ENCODE measurements at regions not wholly inside any gene's neighbourhood (a gene's known extent, or its start where the extent isn't known, plus 50 kb on each side); places are given as distances from the start of the nearest gene placed in this dataset.

DNA sequence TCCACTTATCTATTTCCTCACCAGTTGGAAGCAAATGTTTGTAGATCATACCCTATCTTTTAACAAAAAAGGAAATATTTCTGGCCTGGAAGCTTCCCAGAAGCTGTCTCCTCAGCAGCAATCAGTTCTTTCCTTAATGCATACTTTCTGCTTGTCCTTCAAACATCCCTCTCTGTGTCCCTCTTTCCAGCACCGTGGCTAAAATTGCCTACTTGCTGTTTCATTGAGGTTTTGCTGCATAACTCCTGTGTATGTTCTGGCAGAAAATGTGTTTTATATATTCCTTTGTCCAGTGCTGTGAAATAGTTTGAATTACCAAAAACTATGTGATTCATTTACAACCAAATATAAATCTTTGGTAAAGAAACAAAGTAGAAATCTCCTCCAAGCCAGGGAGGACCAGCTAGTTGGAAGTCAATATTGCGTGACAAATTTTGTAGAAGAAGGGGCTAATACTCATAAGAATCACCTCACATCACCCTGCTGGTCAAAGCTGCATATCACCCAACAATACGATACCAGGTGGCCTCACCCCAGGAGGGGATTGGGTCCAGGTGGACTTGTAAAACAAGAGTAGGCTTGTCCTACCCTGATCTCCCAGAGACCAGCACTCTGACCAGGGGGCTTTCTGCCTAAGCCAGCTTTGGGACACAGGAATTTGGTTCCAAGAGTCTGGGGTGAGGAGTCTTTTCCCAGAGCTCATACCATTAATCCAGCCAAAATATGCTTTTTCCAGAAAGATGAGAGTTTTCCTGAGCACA is 198.4 kb upstream of the SNX2 start:
- Mint-ChIP-seq H3K27me3 (peaks cover 3% of the 10 kb centered on the region), H3K4me3 (no peak overlapping the region), H3K36me3 (peaks cover 1% of the 10 kb centered on the region), H3K4me1 (peaks cover 0 to 8% (median 5%) of the 10 kb centered on the region in 3 donors), H3K27ac (no peak overlapping the region), H3K9me3 (peaks cover 0 to 2% (median 0%) of the 10 kb centered on the region in 3 donors)

DNA sequence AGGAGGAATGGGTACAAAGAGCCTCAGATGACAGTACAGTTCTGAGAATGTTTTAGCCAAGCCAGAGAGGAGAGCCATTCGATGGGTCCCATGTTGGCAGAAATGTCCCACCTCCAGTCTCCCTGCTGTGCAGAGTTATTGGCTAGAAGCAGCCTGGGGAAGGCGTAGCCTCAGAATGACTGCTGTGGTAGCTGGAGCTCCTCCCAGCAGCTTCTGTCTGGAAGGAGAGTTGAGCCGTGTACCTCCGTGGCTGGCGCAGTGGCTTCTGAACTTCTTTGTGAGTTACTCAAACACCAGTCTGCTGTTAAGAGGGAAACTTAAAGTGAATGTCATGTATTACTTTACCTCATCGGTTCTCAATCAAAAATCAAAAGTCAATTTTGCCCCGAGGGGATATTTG is 193.3 kb upstream of the SNX2 start:
- Mint-ChIP-seq H3K9me3 (peaks cover 0 to 4% (median 0%) of the 10 kb centered on the region in 3 donors), H3K36me3 (peaks cover 1% of the 10 kb centered on the region), H3K4me1 (peaks cover 4 to 26% (median 20%) of the 10 kb centered on the region in 3 donors), H3K27me3 (peaks cover 10% of the 10 kb centered on the region), H3K4me3 (no peak overlapping the region), H3K27ac (no peak overlapping the region)

DNA sequence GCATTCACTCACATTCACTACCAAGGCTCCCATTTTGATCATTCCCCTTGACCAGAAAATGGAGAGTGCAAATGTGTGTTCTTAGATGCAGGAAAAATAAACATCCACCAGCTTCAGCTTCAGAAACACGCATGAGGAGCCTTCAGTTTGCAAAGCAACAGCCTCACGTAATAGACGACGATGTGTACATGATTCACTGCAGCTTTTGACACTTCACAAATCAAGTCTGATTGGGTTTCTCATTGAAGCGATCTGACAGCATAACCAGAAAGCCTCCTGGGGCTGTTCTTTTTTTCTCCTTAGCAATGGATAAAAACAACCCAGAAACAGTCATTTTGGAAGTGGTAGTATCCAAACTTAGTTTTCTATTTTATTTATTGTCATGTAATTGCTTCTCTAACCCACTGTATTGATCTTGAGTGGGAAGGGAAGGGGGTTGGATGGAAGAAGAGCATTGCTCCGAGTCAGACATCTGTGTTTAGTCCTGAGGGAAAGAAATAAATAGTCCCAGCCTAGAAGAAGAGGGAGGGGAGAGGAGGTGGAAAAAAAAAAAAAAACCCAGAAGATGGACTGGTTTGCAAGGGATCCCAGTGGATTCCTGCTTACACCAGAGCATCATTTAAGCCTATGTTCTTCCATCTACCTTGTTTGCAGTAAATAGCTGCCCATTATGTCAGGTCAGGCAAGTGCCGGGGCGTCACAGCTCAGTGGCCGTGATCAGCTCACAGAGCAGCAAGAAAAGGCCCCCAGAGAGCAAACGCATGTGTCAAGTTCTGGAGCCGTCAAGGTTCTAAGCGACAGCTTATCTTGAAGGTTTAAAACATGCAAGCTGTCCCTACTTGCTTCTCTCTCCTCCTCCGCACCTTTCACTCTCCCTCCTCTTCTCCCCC is 190.2 kb upstream of the SNX2 start:
- Mint-ChIP-seq H3K27me3 (peaks cover 7% of the 10 kb centered on the region), H3K4me3 (peak overlapping the region in 3 of 4 donors; percentile 39 to 81 (median 72)), H3K4me1 (peaks cover 4 to 29% (median 20%) of the 10 kb centered on the region in 3 donors), H3K27ac (no peak overlapping the region), H3K9me3 (peaks cover 0 to 3% (median 0%) of the 10 kb centered on the region in 3 donors), H3K36me3 (peaks cover 1% of the 10 kb centered on the region)

DNA sequence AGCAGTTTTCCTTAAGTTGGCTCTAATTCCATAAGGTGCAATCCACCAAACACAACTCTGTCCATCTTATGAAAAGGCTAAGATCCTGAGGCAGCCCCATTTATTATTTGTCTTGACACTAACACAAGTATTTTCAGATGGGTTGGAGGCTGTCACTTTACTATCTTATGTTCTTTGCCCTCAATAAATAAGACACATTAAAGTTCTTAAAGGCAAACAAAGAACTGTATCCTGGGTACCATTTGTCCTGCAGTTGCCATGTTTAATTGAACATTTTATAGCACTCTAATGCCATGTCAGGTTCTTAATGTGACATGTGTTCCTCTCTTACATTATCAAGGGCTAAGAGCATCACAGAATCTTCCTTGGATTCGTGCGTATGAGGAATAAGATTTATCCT is 189.5 kb upstream of the SNX2 start:
- Mint-ChIP-seq H3K27me3 (peaks cover 7% of the 10 kb centered on the region), H3K4me3 (peak overlapping the region in 1 of 4 donors; percentile 72), H3K27ac (no peak overlapping the region), H3K9me3 (peaks cover 0 to 2% (median 0%) of the 10 kb centered on the region in 3 donors), H3K4me1 (peaks cover 4 to 27% (median 18%) of the 10 kb centered on the region in 3 donors), H3K36me3 (peaks cover 1% of the 10 kb centered on the region)

DNA sequence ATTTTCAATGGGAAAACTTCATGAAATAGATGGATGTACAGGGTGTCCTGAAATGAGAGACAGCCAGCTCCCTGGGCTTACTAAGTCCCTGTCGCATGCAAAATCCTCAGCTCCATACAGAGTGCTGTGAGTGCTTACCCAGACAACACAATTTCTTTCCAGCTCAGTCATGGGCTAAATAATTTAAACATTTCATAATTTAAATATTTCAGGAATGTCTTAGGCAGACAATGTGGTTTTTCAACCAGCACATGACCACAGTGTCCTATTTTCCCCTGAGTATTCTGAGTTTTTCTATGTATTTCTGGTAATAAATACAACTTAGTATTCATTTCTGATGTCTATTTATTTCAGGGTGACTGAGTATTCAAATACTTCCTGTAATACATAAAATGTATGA is 188.5 kb upstream of the SNX2 start:
- Mint-ChIP-seq H3K9me3 (peaks cover 0 to 2% (median 0%) of the 10 kb centered on the region in 3 donors), H3K4me3 (no peak overlapping the region), H3K36me3 (no peaks in the 10 kb centered on the region), H3K27me3 (peaks cover 7% of the 10 kb centered on the region), H3K27ac (no peak overlapping the region), H3K4me1 (peaks cover 4 to 22% (median 16%) of the 10 kb centered on the region in 3 donors)

DNA sequence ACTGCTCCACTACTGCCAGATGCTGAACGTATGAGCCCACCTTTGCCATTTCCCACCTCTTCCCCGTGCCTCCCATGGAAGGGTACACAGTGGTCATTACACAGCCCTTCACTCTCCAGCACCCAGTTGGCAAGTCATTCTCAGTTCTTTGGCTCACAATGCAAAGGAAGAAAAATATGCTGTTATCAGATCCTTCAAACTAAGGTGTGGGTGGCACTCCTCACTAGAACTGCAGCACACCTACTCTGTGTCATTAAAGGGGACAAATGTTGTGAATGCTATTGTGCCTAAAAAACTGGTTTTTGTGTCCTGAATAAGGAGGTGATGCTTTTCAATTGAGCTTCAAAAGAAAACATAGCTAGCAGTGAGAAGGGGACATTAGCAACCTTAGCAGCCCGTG is 183.1 kb upstream of the SNX2 start:
- H3K27me3 Mint-ChIP-seq: peaks cover 1% of the 10 kb centered on the region
- no peak overlapping the region for H3K27ac Mint-ChIP-seq
- H3K4me1 Mint-ChIP-seq: peaks cover 1 to 3% (median 3%) of the 10 kb centered on the region in 3 donors
- H3K9me3 Mint-ChIP-seq: peaks cover 0 to 7% (median 5%) of the 10 kb centered on the region in 3 donors
- H3K4me3 Mint-ChIP-seq: no peak overlapping the region
- H3K36me3 Mint-ChIP-seq: no peaks in the 10 kb centered on the region

DNA sequence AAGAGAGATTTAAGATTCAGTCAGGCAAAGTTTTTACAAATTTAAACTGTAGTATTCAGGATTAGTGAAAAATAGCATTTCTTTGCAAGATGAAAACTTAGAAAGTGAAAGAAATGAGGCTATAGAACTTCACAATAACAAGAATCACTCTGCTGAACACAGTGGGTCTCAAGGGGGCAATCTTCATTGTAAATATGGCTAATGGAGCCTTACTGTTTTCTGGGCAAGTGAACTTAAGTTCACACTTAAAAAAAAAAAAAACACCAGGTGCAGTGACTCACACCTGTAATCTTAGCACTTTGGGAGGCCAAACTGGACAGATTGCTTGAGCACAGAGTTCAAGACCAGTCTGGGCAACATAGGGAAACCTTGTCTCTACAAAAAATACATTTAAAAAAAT is 175.9 kb upstream of the SNX2 start:
- H3K4me1 Mint-ChIP-seq: peaks cover 5 to 7% (median 5%) of the 10 kb centered on the region in 3 donors

DNA sequence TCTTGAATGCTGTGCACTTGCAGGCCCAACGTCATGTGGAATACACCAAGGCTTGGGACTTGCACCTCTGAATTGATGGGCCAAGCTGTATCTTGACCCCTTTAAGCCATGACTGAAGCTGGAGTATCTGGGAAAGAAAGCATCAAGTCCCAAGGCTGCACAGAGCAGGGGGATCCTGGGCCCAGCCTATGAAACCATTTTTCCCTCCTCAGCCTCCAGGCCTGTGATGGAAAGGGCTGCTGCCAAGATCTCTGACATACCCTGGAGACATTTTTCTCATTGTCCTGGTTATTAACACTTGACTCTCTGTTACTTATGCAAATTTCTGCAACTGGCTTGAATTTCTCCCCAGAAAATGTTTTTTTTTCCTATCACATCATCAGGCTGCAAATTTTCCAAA is 174.0 kb upstream of the SNX2 start:
- H3K4me3 Mint-ChIP-seq: no peak overlapping the region
- peaks cover 2% of the 10 kb centered on the region for H3K36me3 Mint-ChIP-seq
- no peak overlapping the region for H3K27ac Mint-ChIP-seq
- peaks cover 5 to 7% (median 5%) of the 10 kb centered on the region in 3 donors for H3K4me1 Mint-ChIP-seq
- H3K9me3 Mint-ChIP-seq: peaks cover 10 to 25% (median 15%) of the 10 kb centered on the region in 3 donors
- H3K27me3 Mint-ChIP-seq: peaks cover 4% of the 10 kb centered on the region

More for the DNA sequence above, 175.9 kb upstream of the SNX2 start:
- peak overlapping the region in 1 of 4 donors; percentile 79 for H3K4me3 Mint-ChIP-seq
- H3K36me3 Mint-ChIP-seq: peaks cover 2% of the 10 kb centered on the region
- H3K9me3 Mint-ChIP-seq: peaks cover 11 to 28% (median 15%) of the 10 kb centered on the region in 3 donors
- H3K27ac Mint-ChIP-seq: peak overlapping the region in 2 of 3 donors; percentile 5 to 85
- H3K27me3 Mint-ChIP-seq: peaks cover 4% of the 10 kb centered on the region

DNA sequence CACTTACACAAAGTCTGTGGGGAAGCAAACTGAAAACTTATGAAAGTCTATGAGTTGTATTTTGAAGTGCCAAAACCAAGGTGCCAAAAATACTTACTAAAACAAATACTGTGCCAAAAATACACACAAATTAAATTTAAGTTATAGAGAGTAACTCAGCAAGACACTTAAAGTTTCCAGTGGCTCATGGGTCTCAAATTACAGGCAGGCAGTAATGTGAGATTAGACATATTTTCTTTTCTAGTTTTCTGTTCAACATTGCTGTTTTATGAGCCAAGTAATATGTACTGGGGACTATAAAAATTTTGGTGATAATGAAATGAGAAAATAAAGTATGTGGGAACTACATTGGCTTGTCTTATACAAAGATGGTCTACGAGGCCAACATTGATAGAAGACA is 172.2 kb upstream of the SNX2 start:
- H3K27ac Mint-ChIP-seq: no peak overlapping the region
- H3K4me1 Mint-ChIP-seq: peaks cover 5 to 12% (median 8%) of the 10 kb centered on the region in 3 donors
- peaks cover 7 to 20% (median 15%) of the 10 kb centered on the region in 3 donors for H3K9me3 Mint-ChIP-seq
- peaks cover 4% of the 10 kb centered on the region for H3K27me3 Mint-ChIP-seq
- no peak overlapping the region for H3K4me3 Mint-ChIP-seq
- no peaks in the 10 kb centered on the region for H3K36me3 Mint-ChIP-seq

DNA sequence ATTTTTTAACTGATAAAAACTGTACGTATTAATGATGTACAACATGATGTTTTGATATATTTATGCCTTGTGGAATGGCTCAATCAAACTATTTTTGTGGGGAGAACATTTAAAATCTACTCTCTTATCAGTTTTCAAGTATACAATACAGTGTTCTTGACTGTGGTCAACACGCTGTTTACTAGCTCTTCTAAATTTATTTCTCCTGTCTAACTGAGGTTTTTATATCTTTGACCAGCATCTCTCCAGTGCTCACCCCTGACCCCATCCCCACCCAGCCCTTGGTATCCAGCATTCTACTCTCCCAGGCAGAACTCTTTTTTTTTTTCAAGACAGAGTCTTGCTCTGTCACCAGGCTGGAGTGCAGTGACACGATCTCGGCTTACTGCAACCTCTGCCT is 169.6 kb upstream of the SNX2 start:
- Mint-ChIP-seq H3K4me3 (no peak overlapping the region), H3K27ac (peak overlapping the region in 1 of 3 donors; percentile 17), H3K9me3 (peaks cover 7 to 14% (median 12%) of the 10 kb centered on the region in 3 donors), H3K4me1 (peaks cover 0 to 5% (median 2%) of the 10 kb centered on the region in 3 donors), H3K27me3 (peaks cover 4% of the 10 kb centered on the region), H3K36me3 (no peaks in the 10 kb centered on the region)

DNA sequence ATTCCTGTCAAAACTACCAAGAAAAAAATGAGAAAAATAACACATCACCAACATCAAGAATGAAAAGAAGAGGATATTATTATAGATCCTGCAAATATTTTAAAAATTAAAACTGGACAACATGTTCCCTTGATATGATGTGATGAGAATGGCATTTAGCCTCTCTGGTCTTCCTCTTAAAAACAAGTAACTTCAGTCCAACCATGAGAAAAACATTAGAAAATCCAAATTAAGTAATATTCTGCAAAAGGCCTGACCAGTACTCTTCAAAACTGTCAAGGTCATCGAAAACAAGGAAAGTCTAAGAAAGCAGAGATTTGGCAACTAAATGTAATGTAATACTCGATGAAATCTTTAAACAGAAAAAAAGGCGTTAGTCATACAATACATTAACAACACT is 167.1 kb upstream of the SNX2 start:
- Mint-ChIP-seq H3K4me3 (no peak overlapping the region), H3K9me3 (peaks cover 2 to 4% (median 3%) of the 10 kb centered on the region in 3 donors), H3K27me3 (no peaks in the 10 kb centered on the region), H3K4me1 (peaks cover 0 to 5% (median 2%) of the 10 kb centered on the region in 3 donors), H3K27ac (no peak overlapping the region), H3K36me3 (no peaks in the 10 kb centered on the region)

DNA sequence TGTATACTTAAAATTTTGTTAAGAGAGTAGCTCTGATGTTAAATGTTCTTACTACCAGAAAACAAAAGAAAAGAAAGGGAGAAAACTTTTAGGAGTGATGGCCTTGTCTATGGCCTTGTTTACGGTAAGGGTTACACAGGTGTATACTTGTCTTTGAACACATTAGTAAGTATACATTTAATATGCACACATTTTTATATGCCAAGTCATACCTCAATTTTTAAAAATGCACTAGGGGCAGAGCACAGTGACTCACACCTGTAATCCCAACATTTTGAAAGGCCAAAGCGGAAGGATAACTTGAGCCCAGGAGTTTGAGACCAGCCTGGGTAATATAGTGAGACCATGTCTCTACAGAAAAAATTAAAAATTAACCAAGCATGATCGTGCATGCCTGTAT is 166.7 kb upstream of the SNX2 start:
- peaks cover 2 to 4% (median 3%) of the 10 kb centered on the region in 3 donors for H3K9me3 Mint-ChIP-seq
- no peaks in the 10 kb centered on the region for H3K27me3 Mint-ChIP-seq
- peaks cover 0 to 5% (median 2%) of the 10 kb centered on the region in 3 donors for H3K4me1 Mint-ChIP-seq
- no peaks in the 10 kb centered on the region for H3K36me3 Mint-ChIP-seq
- no peak overlapping the region for H3K27ac Mint-ChIP-seq
- H3K4me3 Mint-ChIP-seq: no peak overlapping the region

DNA sequence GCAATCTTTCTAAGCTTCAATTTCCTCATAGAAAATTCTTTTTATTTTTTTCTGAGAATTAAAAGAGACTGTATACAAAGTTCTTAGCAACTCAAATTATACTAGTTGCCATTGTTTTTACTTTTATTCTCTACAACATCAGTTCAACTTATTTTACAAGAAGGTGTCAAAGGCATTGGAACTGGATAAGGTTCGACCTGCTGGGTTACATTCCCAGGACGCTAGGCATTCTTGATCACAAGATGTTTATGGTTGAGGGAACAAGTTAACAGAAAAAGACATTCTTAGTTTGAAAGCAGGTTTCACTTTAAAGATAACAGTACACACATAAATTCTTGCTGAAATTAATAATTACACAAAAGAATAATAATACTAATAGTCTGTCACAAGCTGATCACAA is 163.5 kb upstream of the SNX2 start:
- H3K27ac Mint-ChIP-seq: no peak overlapping the region
- H3K27me3 Mint-ChIP-seq: no peaks in the 10 kb centered on the region
- peaks cover 0 to 6% (median 2%) of the 10 kb centered on the region in 3 donors for H3K4me1 Mint-ChIP-seq
- H3K36me3 Mint-ChIP-seq: no peaks in the 10 kb centered on the region
- peaks cover 0 to 3% (median 0%) of the 10 kb centered on the region in 3 donors for H3K9me3 Mint-ChIP-seq
- H3K4me3 Mint-ChIP-seq: no peak overlapping the region

DNA sequence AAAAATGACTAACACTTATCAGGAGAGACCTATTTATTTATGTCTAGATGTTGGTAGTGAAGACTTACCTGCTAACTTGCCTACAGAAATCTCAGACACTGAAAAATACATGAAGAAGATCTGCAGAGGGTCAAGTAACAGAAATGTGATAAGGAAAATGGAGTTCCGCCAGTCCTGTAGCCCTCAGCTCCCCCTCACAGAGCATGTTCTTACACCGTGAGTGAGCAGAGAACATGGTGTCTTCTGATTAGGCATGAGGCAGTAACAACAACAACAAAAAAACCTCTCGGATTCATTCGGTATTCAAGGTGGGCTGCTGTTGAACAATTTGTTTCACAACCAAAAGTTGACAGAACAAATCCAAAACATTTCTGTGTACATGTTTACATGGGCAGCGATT is 162.0 kb upstream of the SNX2 start:
- Mint-ChIP-seq H3K4me1 (peaks cover 0 to 1% (median 0%) of the 10 kb centered on the region in 3 donors), H3K27me3 (no peaks in the 10 kb centered on the region), H3K36me3 (no peaks in the 10 kb centered on the region), H3K27ac (no peak overlapping the region), H3K9me3 (peaks cover 0 to 3% (median 0%) of the 10 kb centered on the region in 3 donors), H3K4me3 (no peak overlapping the region)

DNA sequence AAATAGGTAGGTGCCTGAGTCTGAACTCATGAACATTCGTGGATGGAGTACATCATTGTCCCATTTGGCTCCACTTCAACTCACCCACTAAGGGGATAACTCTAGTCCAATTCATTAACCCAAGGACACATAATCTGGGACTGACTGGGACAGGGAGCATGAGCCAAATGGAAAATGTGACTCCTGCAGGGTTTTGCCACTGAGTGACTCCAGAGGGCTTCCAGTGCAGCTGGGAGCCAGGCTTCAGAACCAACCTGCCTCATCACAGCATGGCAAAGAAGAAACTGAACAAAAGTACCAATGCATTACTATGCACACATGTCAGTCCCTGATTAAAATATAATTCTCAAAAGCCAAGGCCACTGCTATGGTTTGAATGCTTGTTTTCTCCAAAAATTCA is 159.7 kb upstream of the SNX2 start:
- Mint-ChIP-seq H3K27ac (no peak overlapping the region), H3K9me3 (no peaks in the 10 kb centered on the region), H3K4me1 (peaks cover 0 to 1% (median 0%) of the 10 kb centered on the region in 3 donors), H3K4me3 (no peak overlapping the region), H3K27me3 (no peaks in the 10 kb centered on the region), H3K36me3 (no peaks in the 10 kb centered on the region)

All from IgD-negative memory B cell (primary cell).